ENCODE measurements at regions not wholly inside any gene's neighbourhood (a gene's known extent, or its start where the extent isn't known, plus 50 kb on each side); places are given as distances from the start of the nearest gene placed in this dataset.

DNA sequence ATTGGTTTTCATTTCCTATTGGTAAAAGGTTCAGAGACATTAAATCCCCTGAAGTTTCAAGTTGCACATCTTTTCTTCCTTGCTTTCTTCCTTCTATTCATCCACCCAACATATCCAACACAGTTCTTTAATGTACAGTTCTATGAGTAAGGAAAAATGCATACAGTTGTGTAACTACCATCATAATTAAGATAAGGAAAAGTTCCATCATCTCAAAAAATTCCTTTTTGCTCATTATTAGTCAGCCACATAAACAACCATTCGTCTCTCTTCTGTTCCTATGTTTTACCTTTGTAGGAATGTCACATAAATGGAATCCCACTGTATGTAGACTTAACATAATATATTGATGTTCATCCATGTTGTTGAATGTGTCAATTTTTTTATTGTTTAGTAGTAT lies 211.1 kb upstream of the ADAMTS9 start:
- no peaks in the 10 kb centered on the region for H3K27me3 ChIP-seq (ENCODE audit: control insufficient read depth, insufficient read depth, low read length)
- no peak overlapping the region for H3K4me3 ChIP-seq (ENCODE audit: low read depth, low read length)
- no peak for DNase-seq (ENCODE audit: low read depth in 4 of 6, low spot score in 6 of 6)
- H3K4me1 ChIP-seq (ENCODE audit: control insufficient read depth, insufficient read depth, low read length) = no peaks in the 10 kb centered on the region
- no peaks in the 10 kb centered on the region for H3K9me3 ChIP-seq (ENCODE audit: control insufficient read depth, insufficient read depth, low read length)
- no peaks in the 10 kb centered on the region for H3K36me3 ChIP-seq (ENCODE audit: control insufficient read depth, insufficient read depth, low read length)
- H3K27ac ChIP-seq (ENCODE audit: low read depth, low read length) = no peak overlapping the region
- no CpG with 5 or more reads among the region's 1 CpG for WGBS (ENCODE audit: insufficient coverage)

DNA sequence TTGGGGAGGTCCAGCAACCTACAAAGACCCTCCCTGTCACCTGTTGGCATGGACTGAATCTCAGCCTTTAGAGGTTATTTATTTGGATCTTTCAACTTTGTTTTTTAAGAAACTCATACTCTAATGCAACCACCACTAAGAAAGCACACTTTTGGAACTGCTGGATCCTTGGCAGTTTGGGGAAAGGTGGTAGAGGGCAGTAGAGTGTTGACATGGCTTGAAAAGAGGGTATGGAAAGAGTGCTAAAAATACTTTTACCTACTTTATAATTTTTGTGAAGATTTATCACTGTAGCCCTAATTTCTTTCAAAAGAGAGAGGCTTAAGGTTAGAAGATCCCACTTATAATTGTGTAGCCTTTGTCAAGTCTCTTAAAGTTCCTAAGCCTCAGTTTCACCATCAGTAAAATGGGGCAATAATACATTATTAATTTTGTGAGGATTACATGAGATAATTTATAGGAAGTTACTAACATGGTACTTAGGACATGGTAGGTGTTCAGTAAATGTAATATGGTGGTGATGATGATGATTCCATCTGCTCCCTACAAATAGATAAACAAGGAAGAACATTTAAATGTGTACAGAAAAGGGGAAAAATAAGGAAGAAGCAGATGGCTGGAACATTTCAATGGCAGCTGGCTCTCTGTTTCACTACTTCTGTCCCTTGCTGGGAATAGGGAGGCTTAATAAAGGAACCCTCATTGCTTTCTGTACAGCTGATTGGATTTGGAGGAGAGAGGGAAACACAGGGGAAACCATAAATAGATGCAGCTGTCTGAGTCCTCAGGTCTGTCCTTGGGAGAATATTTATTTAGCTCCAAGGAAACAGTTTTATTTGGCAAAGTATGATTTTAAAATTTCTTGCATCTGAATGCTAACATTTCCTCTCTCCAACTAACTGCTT lies 208.4 kb upstream of the ADAMTS9 start:
- H3K4me3 ChIP-seq (ENCODE audit: low read depth, low read length) = no peak overlapping the region
- H3K36me3 ChIP-seq (ENCODE audit: control insufficient read depth, insufficient read depth, low read length) = no peaks in the 10 kb centered on the region
- peak overlapping the region; percentile 58 for H3K27ac ChIP-seq (ENCODE audit: low read depth, low read length)
- no peaks in the 10 kb centered on the region for H3K4me1 ChIP-seq (ENCODE audit: control insufficient read depth, insufficient read depth, low read length)
- peak in 3 of 6 donors; percentile 14 to 67 (median 49) for DNase-seq (ENCODE audit: low read depth in 4 of 6, low spot score in 6 of 6)
- no peaks in the 10 kb centered on the region for H3K27me3 ChIP-seq (ENCODE audit: control insufficient read depth, insufficient read depth, low read length)
- H3K9me3 ChIP-seq (ENCODE audit: control insufficient read depth, insufficient read depth, low read length) = no peaks in the 10 kb centered on the region

DNA sequence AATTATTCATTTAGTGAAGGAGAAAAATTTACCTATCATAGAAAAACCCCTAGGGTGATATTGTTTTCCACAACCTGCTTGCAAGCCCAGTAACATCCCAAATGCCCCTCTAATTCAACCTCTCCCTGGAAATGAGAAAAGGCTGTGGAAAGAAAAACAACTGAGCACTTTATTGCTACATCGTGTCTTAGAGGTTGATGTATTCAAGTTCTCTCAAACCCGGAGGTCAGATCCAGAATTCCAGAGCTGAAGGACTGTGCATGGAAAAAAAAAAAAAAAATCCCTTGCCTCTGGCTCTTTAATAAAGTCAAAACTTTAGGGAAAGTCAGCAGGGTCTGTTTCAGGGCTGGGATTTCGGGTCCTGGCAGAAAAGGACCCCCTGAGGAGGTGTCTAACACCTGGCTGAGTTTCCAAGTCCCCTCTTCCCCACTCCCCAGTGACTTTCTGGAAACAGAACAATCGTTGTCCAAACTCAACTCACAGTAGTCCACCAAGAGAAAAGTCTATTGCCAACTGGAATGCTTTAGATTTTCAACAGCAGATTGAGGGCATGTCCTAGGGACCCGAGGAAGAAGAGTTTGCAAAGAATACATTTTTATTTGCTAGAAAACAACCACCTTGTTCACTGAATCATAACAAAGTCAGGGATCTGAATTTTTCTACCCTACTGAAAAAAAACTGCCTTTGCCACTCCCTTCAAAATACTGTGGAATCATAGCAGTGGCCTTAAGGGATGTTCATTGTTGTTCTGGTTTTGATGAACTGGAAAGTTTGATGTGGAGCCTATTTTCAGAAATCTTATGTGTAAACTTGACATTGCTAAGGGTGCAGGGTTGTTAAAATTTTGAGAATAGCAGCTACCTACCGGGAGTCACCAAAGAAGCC lies 207.5 kb upstream of the ADAMTS9 start:
- H3K4me1 ChIP-seq (ENCODE audit: control insufficient read depth, insufficient read depth, low read length) = no peaks in the 10 kb centered on the region
- DNase-seq (ENCODE audit: low read depth in 4 of 6, low spot score in 6 of 6) = no peak
- no peak overlapping the region for H3K4me3 ChIP-seq (ENCODE audit: low read depth, low read length)
- no peaks in the 10 kb centered on the region for H3K27me3 ChIP-seq (ENCODE audit: control insufficient read depth, insufficient read depth, low read length)
- H3K9me3 ChIP-seq (ENCODE audit: control insufficient read depth, insufficient read depth, low read length) = no peaks in the 10 kb centered on the region
- no peaks in the 10 kb centered on the region for H3K36me3 ChIP-seq (ENCODE audit: control insufficient read depth, insufficient read depth, low read length)
- H3K27ac ChIP-seq (ENCODE audit: low read depth, low read length) = peak overlapping the region; percentile 58
- WGBS (ENCODE audit: insufficient coverage) = 17% methylated on average over 1 of the region's 6 CpGs

DNA sequence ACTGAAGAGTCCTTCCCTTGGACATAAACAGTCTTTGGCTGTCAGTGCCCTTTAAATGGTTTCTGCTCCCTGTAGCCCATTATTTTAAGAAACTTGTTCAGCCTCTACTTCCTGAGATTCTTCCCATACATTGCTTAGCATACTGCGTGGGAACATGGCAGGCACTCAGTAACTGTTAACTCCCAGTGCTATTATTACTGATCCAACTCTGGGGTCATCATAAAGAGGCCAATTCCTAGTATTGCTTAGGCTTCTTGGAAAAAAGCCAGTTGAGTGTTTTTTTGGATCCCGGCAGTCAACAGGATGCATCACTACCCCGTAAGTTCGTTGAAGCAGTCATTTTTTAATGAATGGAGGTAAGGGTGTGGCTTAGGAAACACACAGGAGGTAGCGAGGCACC lies 206.2 kb upstream of the ADAMTS9 start:
- Histone ChIP-seq H3K9me3 (ENCODE audit: control insufficient read depth, insufficient read depth, low read length) (no peaks in the 10 kb centered on the region), H3K27ac (ENCODE audit: low read depth, low read length) (no peak overlapping the region), H3K27me3 (ENCODE audit: control insufficient read depth, insufficient read depth, low read length) (no peaks in the 10 kb centered on the region), H3K4me3 (ENCODE audit: low read depth, low read length) (no peak overlapping the region), H3K4me1 (ENCODE audit: control insufficient read depth, insufficient read depth, low read length) (no peaks in the 10 kb centered on the region), H3K36me3 (ENCODE audit: control insufficient read depth, insufficient read depth, low read length) (no peaks in the 10 kb centered on the region)
- WGBS (ENCODE audit: insufficient coverage) = 92% methylated on average over 5 of the region's 5 CpGs
- no peak for DNase-seq (ENCODE audit: low read depth in 4 of 6, low spot score in 6 of 6)

DNA sequence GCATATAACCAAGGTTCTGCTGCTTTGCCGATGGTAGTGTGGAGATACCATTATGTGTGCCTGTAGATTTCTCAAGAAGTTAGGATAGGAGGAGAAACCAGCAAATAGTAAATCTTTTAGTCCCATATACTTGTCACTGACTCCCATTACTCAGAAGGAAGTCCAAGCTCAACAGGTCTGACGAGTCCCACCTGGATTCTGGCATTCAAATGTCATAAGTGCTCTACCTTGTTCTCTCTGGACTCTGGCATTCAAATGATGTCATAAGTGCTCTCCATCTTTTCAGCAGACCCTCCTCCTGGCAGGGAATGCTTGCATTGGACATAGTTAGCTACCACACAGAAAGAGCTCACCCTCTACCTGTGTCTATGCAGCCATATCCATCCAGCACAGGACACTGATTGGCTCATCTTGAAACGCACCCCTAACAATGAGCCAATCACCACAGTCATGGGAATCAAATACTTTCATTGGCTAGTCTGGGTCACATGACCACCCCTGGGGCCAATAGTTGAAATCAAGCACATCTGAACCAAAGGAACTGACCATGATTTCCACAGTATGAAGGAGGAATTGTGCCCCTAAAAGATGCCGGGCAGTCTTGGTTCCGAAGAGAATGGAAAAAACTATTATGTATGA lies 205.0 kb upstream of the ADAMTS9 start:
- H3K9me3 ChIP-seq (ENCODE audit: control insufficient read depth, insufficient read depth, low read length) = no peaks in the 10 kb centered on the region
- H3K27ac ChIP-seq (ENCODE audit: low read depth, low read length) = no peak overlapping the region
- WGBS (ENCODE audit: insufficient coverage) = 93% methylated on average over 2 of the region's 5 CpGs
- DNase-seq (ENCODE audit: low read depth in 4 of 6, low spot score in 6 of 6) = no peak
- no peaks in the 10 kb centered on the region for H3K4me1 ChIP-seq (ENCODE audit: control insufficient read depth, insufficient read depth, low read length)
- no peaks in the 10 kb centered on the region for H3K27me3 ChIP-seq (ENCODE audit: control insufficient read depth, insufficient read depth, low read length)
- no peak overlapping the region for H3K4me3 ChIP-seq (ENCODE audit: low read depth, low read length)
- H3K36me3 ChIP-seq (ENCODE audit: control insufficient read depth, insufficient read depth, low read length) = no peaks in the 10 kb centered on the region

DNA sequence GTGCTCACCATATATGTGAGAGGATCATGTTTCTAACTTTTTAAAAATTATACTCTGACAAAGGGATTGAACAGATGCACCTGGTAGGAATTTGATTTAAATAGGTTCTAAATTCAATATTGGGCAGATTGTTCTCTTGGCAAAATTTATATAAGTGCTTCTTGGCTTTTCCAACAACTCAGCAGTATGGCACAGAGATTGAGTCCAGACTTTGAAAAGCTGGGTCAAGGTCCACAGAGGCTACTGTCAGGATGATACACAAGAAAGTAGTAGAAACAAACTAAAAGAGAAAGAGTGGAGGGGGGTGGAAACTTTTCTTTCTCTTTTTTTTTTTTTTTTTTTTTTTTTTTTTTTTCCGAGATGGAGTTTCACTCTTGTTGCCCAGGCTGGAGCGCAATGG lies 203.2 kb upstream of the ADAMTS9 start:
- H3K27me3 ChIP-seq (ENCODE audit: control insufficient read depth, insufficient read depth, low read length) = no peaks in the 10 kb centered on the region
- no peak overlapping the region for H3K4me3 ChIP-seq (ENCODE audit: low read depth, low read length)
- H3K4me1 ChIP-seq (ENCODE audit: control insufficient read depth, insufficient read depth, low read length) = no peaks in the 10 kb centered on the region
- no CpG with 5 or more reads among the region's 2 CpGs for WGBS (ENCODE audit: insufficient coverage)
- H3K9me3 ChIP-seq (ENCODE audit: control insufficient read depth, insufficient read depth, low read length) = no peaks in the 10 kb centered on the region
- H3K36me3 ChIP-seq (ENCODE audit: control insufficient read depth, insufficient read depth, low read length) = no peaks in the 10 kb centered on the region
- H3K27ac ChIP-seq (ENCODE audit: low read depth, low read length) = no peak overlapping the region
- DNase-seq (ENCODE audit: low read depth in 4 of 6, low spot score in 6 of 6) = no peak

DNA sequence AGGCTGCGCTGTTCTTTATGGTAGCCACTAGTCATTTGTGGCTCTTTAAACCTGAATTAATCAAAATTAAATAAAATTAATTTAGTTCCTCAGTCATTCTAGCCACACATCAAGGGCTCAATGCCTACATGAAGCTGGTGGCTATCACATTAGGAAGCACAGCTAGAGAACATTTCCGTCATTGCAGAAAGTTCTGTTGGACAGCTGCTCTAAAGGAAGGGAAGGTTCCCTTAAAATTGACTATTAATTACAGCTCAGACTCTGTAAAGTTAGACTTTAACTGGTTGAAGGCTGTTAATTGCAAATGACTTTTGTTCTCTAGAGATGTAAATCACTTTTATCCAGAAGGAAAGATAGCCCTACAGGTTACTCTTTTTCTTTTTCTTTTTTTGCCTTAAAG lies 202.7 kb upstream of the ADAMTS9 start:
- Histone ChIP-seq H3K4me1 (ENCODE audit: control insufficient read depth, insufficient read depth, low read length) (no peaks in the 10 kb centered on the region), H3K4me3 (ENCODE audit: low read depth, low read length) (no peak overlapping the region), H3K9me3 (ENCODE audit: control insufficient read depth, insufficient read depth, low read length) (no peaks in the 10 kb centered on the region), H3K27ac (ENCODE audit: low read depth, low read length) (no peak overlapping the region), H3K36me3 (ENCODE audit: control insufficient read depth, insufficient read depth, low read length) (no peaks in the 10 kb centered on the region), H3K27me3 (ENCODE audit: control insufficient read depth, insufficient read depth, low read length) (no peaks in the 10 kb centered on the region)
- 80% methylated on average over 1 of the region's 2 CpGs for WGBS (ENCODE audit: insufficient coverage)
- no peak for DNase-seq (ENCODE audit: low read depth in 4 of 6, low spot score in 6 of 6)

DNA sequence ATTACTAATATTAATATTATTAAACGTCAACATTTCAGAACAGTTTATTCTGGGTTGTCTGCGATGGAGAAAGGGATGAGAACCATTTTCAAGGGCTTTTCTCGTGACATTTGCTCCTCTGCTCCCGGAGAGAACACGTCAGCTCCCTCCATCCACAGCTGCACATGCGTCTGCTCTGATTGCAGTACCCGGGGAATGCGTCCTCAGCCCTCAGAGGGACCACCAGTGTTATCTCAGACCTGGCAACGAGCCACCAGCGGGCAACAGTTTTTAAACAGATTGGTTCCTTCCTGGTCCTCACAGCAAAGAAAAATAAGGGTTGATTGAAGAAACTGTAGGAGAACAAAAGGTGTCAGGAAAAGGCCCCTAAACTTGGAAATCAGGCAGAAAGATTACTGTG lies 202.2 kb upstream of the ADAMTS9 start:
- H3K27ac ChIP-seq (ENCODE audit: low read depth, low read length) = no peak overlapping the region
- H3K4me1 ChIP-seq (ENCODE audit: control insufficient read depth, insufficient read depth, low read length) = no peaks in the 10 kb centered on the region
- H3K4me3 ChIP-seq (ENCODE audit: low read depth, low read length) = no peak overlapping the region
- DNase-seq (ENCODE audit: low read depth in 4 of 6, low spot score in 6 of 6) = peak in 1 of 6 donors; percentile 57
- no peaks in the 10 kb centered on the region for H3K36me3 ChIP-seq (ENCODE audit: control insufficient read depth, insufficient read depth, low read length)
- 49% methylated on average over 7 of the region's 10 CpGs for WGBS (ENCODE audit: insufficient coverage)
- no peaks in the 10 kb centered on the region for H3K27me3 ChIP-seq (ENCODE audit: control insufficient read depth, insufficient read depth, low read length)
- no peaks in the 10 kb centered on the region for H3K9me3 ChIP-seq (ENCODE audit: control insufficient read depth, insufficient read depth, low read length)

DNA sequence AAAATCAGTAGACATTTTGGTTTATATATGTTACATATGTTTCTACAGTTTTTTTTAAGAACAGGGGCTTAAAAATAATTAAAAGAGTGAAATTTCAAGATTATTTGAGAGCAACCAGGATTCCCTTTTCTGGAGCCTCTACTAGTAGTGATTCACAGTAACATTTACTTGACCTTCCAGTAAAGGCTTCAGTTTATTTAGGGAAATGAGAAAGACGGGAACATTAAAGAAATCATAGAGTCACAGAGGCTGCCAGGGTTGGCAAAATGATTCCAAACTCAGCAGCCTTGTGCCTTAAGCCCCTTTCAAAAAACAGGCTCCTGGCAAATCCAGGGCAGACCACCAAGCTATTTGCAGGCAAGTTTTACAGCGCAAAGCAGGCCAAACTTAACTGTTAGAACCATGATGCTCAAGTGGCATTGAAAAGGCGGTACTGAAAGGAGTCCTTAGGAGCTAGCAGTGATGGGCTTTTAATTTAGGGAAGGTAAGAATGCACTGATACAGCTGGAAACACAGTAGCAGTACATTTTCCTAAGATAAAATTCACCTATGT lies 201.1 kb upstream of the ADAMTS9 start:
- DNase-seq (ENCODE audit: low read depth in 4 of 6, low spot score in 6 of 6) = no peak
- whole genome bisulfite sequencing (ENCODE audit: insufficient coverage) = 82% methylated on average over 2 of the region's 3 CpGs
- H3K27ac ChIP-seq (ENCODE audit: low read depth, low read length) = no peak overlapping the region

More for the DNA sequence above, 201.1 kb upstream of the ADAMTS9 start:
- Histone ChIP-seq H3K4me3 (ENCODE audit: low read depth, low read length) (no peak overlapping the region), H3K36me3 (ENCODE audit: control insufficient read depth, insufficient read depth, low read length) (no peaks in the 10 kb centered on the region), H3K4me1 (ENCODE audit: control insufficient read depth, insufficient read depth, low read length) (no peaks in the 10 kb centered on the region), H3K9me3 (ENCODE audit: control insufficient read depth, insufficient read depth, low read length) (no peaks in the 10 kb centered on the region), H3K27me3 (ENCODE audit: control insufficient read depth, insufficient read depth, low read length) (no peaks in the 10 kb centered on the region)
